ENCODE measurements at regions not wholly inside any gene's neighbourhood (a gene's known extent, or its start where the extent isn't known, plus 50 kb on each side); places are given as distances from the start of the nearest gene placed in this dataset.

GRCh38 chr20:56195946-56196345, 52.6 kb upstream of the MC3R start:
- TF ChIP-seq EZH2phosphoT487 (IDR thresholded peaks at IDR 0.05; ENCODE audit: insufficient read depth, low read depth), result no peak
- no peak for TF ChIP-seq EZH2 (IDR thresholded peaks at IDR 0.05; ENCODE audit: insufficient read depth, poor library complexity, severe bottlenecking)

Measured in GM23248 (cell line).